ENCODE measurements at regions not wholly inside any gene's neighbourhood (a gene's known extent, or its start where the extent isn't known, plus 50 kb on each side); places are given as distances from the start of the nearest gene placed in this dataset.
"Not testable (repeated sequence)": the region's sequence is repeated elsewhere in the genome, so short reads cannot be mapped to it uniquely, and the experiment has no call there.

- no peak for DNase-seq (ENCODE audit: low spot score)
Observed at GRCh38 chr7:81181066-81181465, 262.2 kb upstream of the SEMA3C start.

GRCh38 chr7:81180573-81180972, 261.7 kb upstream of the SEMA3C start:
- no peak for DNase-seq (ENCODE audit: low spot score)

- DNase-seq (ENCODE audit: low spot score): no peak
Observed at GRCh38 chr7:81175275-81175940, 256.6 kb upstream of the SEMA3C start.

GRCh38 chr7:81173766-81174281, 255.0 kb upstream of the SEMA3C start:
- DNase-seq (ENCODE audit: low spot score): no peak

- DNase-seq (ENCODE audit: low spot score): no peak
Observed at GRCh38 chr7:81170291-81170690, 251.4 kb upstream of the SEMA3C start.

- no peak for DNase-seq (ENCODE audit: low spot score)
Observed at GRCh38 chr7:81167934-81168333, 249.1 kb upstream of the SEMA3C start.

GRCh38 chr7:81165070-81165469, 246.2 kb upstream of the SEMA3C start:
- no peak for DNase-seq (ENCODE audit: low spot score)

- DNase-seq (ENCODE audit: low spot score): no peak
Observed at GRCh38 chr7:81162771-81163525, 244.1 kb upstream of the SEMA3C start.

GRCh38 chr7:81162234-81162633, 243.4 kb upstream of the SEMA3C start:
- no peak for DNase-seq (ENCODE audit: low spot score)

GRCh38 chr7:81161451-81162075, 242.7 kb upstream of the SEMA3C start:
- no peak for DNase-seq (ENCODE audit: low spot score)

- no peak for DNase-seq (ENCODE audit: low spot score)
Observed at GRCh38 chr7:81159402-81159801, 240.6 kb upstream of the SEMA3C start.

GRCh38 chr7:81158189-81158588, 239.3 kb upstream of the SEMA3C start:
- no peak for DNase-seq (ENCODE audit: low spot score)

GRCh38 chr7:81155654-81156373, 237.0 kb upstream of the SEMA3C start:
- DNase-seq (ENCODE audit: low spot score): no peak

GRCh38 chr7:81154565-81154964, 235.7 kb upstream of the SEMA3C start:
- DNase-seq (ENCODE audit: low spot score): no peak

- DNase-seq (ENCODE audit: low spot score): not testable (repeated sequence)
Observed at GRCh38 chr7:81152925-81153324, 234.1 kb upstream of the SEMA3C start.

- DNase-seq (ENCODE audit: low spot score): no peak
Observed at GRCh38 chr7:81150951-81151361, 232.1 kb upstream of the SEMA3C start.

- DNase-seq (ENCODE audit: low spot score): no peak
Observed at GRCh38 chr7:81143856-81144255, 225.0 kb upstream of the SEMA3C start.

- not testable (repeated sequence) for DNase-seq (ENCODE audit: low spot score)
Observed at GRCh38 chr7:81141257-81142205, 222.7 kb upstream of the SEMA3C start.

- DNase-seq (ENCODE audit: low spot score): no peak
Observed at GRCh38 chr7:81140775-81141174, 221.9 kb upstream of the SEMA3C start.

- DNase-seq (ENCODE audit: low spot score): no peak
Observed at GRCh38 chr7:81140252-81140651, 221.4 kb upstream of the SEMA3C start.

GRCh38 chr7:81138870-81139269, 220.0 kb upstream of the SEMA3C start:
- DNase-seq (ENCODE audit: low spot score): no peak

All from hematopoietic multipotent progenitor cell treated with erythropoietin and hydrocortisone succinate and interleukin-3 and kit ligand, for 17 days (in vitro differentiated cells).